ENCODE measurements at regions not wholly inside any gene's neighbourhood (a gene's known extent, or its start where the extent isn't known, plus 50 kb on each side); places are given as distances from the start of the nearest gene placed in this dataset.

DNA sequence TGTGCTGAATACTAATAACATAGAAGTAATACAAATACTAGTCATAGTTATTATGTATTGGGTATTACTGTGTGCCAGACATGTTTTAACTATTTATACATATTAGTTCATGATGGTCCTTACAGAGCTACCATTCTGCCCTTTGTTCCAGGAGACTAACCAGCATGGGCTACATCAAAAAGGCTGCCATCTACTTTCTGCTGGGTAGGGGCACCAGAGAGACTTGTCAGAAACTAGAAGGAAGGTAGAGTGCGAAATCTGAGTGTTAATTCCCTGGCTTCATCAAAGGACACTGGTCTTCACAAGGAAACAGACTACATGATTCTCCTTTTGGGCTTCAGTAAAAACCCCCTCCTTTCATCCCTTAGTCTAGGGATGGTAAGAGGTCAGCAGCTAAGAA lies 347.8 kb downstream of the GBA3 start:
- no peak for FAIRE-seq
- in situ Hi-C loops (cut with HindIII; ENCODE audit: extremely low pct_ligation_motif_present, low pct_unique_long_range_greater_than_20kb) (no loop called here), intact Hi-C loops (cut with micrococcal nuclease; ENCODE audit: unreplicated experiment) (no loop called here)
- no peak overlapping the region for H2AFZ ChIP-seq (ENCODE audit: low read length)
- CTCF ChIA-PET (ENCODE audit: low intra/inter-chr PET ratio, low total read pairs): no interaction called here
- no peaks in the 10 kb centered on the region; the same call in 1 of the 2 replicates for H3K9me3 ChIP-seq (ENCODE audit: low read length)
- BruUV-seq (replicated peaks): no TSS peak
- H3K9ac ChIP-seq (ENCODE audit: insufficient read depth, low read depth, low read length): no peak overlapping the region
- no peak overlapping the region for H3K27ac ChIP-seq (ENCODE audit: extremely low read length, insufficient read depth, low read length)
- no peaks in the 10 kb centered on the region for H3K4me1 ChIP-seq (ENCODE audit: insufficient read depth, low read length)
- H3K79me2 ChIP-seq (ENCODE audit: insufficient read depth, low read length): no peaks in the 10 kb centered on the region
- POLR2A ChIA-PET: no interaction called here
- TF ChIP-seq ZNF44 (CRISPR knock-in tag; IDR thresholded peaks at IDR 0.05) (no peak), ATM (IDR thresholded peaks at IDR 0.05; ENCODE audit: borderline replicate concordance) (no peak), RELA (CRISPR knock-in tag; IDR thresholded peaks at IDR 0.05) (no peak), ZKSCAN5 (CRISPR knock-in tag; IDR thresholded peaks at IDR 0.05) (no peak), ZNF740 (CRISPR knock-in tag; IDR thresholded peaks at IDR 0.05) (no peak), GABPA (IDR thresholded peaks at IDR 0.05; ENCODE audit: low read depth, low read length) (no peak), GABPA (CRISPR knock-in tag; IDR thresholded peaks at IDR 0.05; ENCODE audit: low read depth) (no peak), SOX13 (IDR thresholded peaks at IDR 0.05) (no peak), SOX13 (CRISPR knock-in tag; conservative IDR thresholded peaks at IDR 0.05 in 1 of 2, IDR thresholded peaks at IDR 0.05 in 1 of 2) (no peak), SRSF4 (IDR thresholded peaks at IDR 0.05; ENCODE audit: low read depth, low read length, poor library complexity, severe bottlenecking) (no peak), ZNF230 (CRISPR knock-in tag; IDR thresholded peaks at IDR 0.05) (no peak), ATF1 (CRISPR knock-in tag; IDR thresholded peaks at IDR 0.05) (no peak), ZBTB20 (CRISPR knock-in tag; IDR thresholded peaks at IDR 0.05; ENCODE audit: borderline replicate concordance, low read depth) (no peak)
- TF ChIP-seq, protein P1, sequence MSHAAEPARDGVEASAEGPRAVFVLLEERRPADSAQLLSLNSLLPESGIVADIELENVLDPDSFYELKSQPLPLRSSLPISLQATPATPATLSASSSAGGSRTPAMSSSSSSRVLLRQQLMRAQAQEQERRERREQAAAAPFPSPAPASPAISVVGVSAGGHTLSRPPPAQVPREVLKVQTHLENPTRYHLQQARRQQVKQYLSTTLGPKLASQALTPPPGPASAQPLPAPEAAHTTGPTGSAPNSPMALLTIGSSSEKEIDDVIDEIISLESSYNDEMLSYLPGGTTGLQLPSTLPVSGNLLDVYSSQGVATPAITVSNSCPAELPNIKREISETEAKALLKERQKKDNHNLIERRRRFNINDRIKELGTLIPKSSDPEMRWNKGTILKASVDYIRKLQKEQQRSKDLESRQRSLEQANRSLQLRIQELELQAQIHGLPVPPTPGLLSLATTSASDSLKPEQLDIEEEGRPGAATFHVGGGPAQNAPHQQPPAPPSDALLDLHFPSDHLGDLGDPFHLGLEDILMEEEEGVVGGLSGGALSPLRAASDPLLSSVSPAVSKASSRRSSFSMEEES (CRISPR knock-in tag; IDR thresholded peaks at IDR 0.05): no peak
- TF ChIP-seq, protein P2, sequence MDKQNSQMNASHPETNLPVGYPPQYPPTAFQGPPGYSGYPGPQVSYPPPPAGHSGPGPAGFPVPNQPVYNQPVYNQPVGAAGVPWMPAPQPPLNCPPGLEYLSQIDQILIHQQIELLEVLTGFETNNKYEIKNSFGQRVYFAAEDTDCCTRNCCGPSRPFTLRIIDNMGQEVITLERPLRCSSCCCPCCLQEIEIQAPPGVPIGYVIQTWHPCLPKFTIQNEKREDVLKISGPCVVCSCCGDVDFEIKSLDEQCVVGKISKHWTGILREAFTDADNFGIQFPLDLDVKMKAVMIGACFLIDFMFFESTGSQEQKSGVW (CRISPR knock-in tag; IDR thresholded peaks at IDR 0.05; ENCODE audit: borderline replicate concordance): no peak
- TF ChIP-seq, protein P3, sequence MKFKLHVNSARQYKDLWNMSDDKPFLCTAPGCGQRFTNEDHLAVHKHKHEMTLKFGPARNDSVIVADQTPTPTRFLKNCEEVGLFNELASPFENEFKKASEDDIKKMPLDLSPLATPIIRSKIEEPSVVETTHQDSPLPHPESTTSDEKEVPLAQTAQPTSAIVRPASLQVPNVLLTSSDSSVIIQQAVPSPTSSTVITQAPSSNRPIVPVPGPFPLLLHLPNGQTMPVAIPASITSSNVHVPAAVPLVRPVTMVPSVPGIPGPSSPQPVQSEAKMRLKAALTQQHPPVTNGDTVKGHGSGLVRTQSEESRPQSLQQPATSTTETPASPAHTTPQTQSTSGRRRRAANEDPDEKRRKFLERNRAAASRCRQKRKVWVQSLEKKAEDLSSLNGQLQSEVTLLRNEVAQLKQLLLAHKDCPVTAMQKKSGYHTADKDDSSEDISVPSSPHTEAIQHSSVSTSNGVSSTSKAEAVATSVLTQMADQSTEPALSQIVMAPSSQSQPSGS (CRISPR knock-in tag; IDR thresholded peaks at IDR 0.05): no peak
- TF ChIP-seq, protein P4, sequence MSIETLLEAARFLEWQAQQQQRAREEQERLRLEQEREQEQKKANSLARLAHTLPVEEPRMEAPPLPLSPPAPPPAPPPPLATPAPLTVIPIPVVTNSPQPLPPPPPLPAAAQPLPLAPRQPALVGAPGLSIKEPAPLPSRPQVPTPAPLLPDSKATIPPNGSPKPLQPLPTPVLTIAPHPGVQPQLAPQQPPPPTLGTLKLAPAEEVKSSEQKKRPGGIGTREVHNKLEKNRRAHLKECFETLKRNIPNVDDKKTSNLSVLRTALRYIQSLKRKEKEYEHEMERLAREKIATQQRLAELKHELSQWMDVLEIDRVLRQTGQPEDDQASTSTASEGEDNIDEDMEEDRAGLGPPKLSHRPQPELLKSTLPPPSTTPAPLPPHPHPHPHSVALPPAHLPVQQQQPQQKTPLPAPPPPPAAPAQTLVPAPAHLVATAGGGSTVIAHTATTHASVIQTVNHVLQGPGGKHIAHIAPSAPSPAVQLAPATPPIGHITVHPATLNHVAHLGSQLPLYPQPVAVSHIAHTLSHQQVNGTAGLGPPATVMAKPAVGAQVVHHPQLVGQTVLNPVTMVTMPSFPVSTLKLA (IDR thresholded peaks at IDR 0.05): no peak
- TF ChIP-seq, protein P5, sequence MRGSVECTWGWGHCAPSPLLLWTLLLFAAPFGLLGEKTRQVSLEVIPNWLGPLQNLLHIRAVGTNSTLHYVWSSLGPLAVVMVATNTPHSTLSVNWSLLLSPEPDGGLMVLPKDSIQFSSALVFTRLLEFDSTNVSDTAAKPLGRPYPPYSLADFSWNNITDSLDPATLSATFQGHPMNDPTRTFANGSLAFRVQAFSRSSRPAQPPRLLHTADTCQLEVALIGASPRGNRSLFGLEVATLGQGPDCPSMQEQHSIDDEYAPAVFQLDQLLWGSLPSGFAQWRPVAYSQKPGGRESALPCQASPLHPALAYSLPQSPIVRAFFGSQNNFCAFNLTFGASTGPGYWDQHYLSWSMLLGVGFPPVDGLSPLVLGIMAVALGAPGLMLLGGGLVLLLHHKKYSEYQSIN (CRISPR knock-in tag; IDR thresholded peaks at IDR 0.05; ENCODE audit: borderline replicate concordance): no peak
- no peaks in the 10 kb centered on the region for H3K36me3 ChIP-seq (replicated peaks in 1 of 2; ENCODE audit: control insufficient read depth in 1 of 2, insufficient read depth in 2 of 2, low read length in 2 of 2)
- no peak for DNase-seq (ENCODE audit: low spot score)
- no peaks in the 10 kb centered on the region for H4K20me1 ChIP-seq (ENCODE audit: insufficient read depth, low read length)
- H3K4me3 ChIP-seq (replicated peaks in 1 of 3; ENCODE audit: insufficient read depth in 1 of 3, low read depth in 2 of 3, low read length in 3 of 3): no peak overlapping the region
- WGBS (ENCODE audit: low lambda C conversion rate): 0% methylated on average over 1 of the region's 1 CpG
- no peak overlapping the region for H3K4me2 ChIP-seq (ENCODE audit: low read depth, low read length)
- no peaks in the 10 kb centered on the region for H3K27me3 ChIP-seq (ENCODE audit: control insufficient read depth in 1 of 2, insufficient read depth in 2 of 2, low read length in 2 of 2)
- ATAC-seq: no peak

Data from HepG2 (cell line).